NOMO-1 treated with dmso at 0.1 percent for 144 hours (cell line): ENCODE measurements at regions not wholly inside any gene's neighbourhood (a gene's known extent, or its start where the extent isn't known, plus 50 kb on each side); places are given as distances from the start of the nearest gene placed in this dataset.

Experiments
- DNase-seq: peaks from one replicate; lab custom pipeline; 2025; ENCODE audit not compliant: unreplicated experiment; lab: John Stamatoyannopoulos, UW

DNA sequence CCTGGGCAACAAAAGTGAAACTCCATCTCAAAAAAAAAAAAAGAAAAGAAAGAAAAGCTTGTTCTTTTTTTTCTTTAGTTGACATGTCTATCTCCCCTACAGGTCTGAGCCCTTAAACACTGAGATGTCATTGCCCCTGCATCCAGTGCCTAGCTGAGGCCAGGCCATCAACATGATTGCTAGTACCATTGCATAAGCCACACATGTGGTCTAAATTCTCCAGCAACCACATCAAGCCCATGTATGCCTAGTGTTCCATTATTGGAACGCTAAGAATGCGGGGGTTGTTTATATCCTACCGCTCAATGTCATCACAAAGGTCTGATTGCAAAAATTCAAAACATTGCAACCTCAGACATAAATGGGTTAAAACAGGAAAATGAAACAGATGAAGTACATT is 62.7 kb downstream of the NPTX2 start:
- DNase-seq, result no peak

DNA sequence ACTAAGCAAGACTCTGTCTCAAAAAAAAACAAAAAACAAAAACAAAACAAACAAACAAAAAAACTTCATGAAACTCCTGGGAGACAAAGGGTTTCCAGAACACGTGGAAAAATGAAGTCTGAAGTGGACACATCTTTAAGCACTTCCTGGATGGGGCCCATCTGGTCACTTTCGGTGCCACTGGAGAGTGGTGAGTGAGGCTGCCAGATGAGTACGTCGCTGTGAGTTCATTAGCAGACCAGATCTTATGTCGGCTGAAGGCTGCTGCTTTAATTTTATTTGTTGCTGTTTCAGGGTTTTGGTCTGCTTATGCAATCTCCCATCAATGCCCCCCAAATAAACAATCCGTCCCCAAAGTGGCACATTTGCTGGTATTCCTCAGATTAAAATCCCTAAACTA is 64.4 kb downstream of the NPTX2 start:
- DNase-seq, result no peak

DNA sequence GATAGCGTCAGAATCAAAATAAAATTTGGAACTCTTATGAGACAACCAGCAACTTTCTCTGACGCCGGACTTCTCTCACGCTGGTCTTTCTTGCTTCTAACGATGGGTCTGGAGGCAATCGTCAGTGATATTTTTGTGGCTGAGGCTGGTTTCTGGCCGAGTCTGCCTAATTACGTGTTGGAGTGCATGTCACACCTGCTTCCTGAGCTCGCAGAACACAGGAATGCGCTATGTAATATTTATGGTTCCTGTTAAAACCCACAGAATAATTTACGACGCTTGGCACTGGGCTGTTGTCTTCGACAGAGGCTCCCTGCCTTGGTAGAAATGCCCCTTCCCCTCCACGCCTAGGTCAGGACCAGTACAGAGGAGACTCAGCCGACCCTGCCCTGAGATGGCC is 64.9 kb downstream of the NPTX2 start:
- DNase-seq, result peak; percentile 5

DNA sequence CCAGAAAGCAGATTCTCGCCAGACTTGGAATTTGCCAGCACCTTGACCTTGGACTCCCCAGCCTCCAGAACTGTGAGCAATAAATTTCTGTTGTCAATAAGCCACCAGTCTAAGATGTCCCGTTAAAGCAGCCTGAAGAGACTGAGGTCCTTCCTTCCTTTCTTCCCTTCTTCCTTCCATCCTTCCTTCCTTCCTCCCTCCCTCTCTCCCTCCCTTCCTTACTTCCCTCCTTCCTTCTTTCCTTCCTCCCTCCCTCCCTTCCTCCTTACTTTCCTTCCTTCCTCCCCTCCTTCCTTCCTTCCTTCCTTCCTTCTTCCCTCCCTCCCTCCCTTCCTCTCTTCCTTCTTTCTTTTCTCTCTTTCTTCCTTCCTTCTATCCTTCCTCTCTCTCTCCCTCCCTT is 66.4 kb downstream of the NPTX2 start:
- DNase-seq, result no peak

- DNase-seq, result no peak
Observed at GRCh38 chr7:98685541-98685940, 68.5 kb downstream of the NPTX2 start.

- DNase-seq, result no peak
Observed at GRCh38 chr7:98686466-98687080, 69.5 kb downstream of the NPTX2 start.

GRCh38 chr7:98687111-98687751 is 70.1 kb downstream of the NPTX2 start:
- DNase-seq, result no peak

- DNase-seq, result no peak
Observed at GRCh38 chr7:98691619-98692018, 74.5 kb downstream of the NPTX2 start.

- no peak for DNase-seq
Observed at GRCh38 chr7:98697083-98697482, 80.0 kb downstream of the NPTX2 start.

DNA sequence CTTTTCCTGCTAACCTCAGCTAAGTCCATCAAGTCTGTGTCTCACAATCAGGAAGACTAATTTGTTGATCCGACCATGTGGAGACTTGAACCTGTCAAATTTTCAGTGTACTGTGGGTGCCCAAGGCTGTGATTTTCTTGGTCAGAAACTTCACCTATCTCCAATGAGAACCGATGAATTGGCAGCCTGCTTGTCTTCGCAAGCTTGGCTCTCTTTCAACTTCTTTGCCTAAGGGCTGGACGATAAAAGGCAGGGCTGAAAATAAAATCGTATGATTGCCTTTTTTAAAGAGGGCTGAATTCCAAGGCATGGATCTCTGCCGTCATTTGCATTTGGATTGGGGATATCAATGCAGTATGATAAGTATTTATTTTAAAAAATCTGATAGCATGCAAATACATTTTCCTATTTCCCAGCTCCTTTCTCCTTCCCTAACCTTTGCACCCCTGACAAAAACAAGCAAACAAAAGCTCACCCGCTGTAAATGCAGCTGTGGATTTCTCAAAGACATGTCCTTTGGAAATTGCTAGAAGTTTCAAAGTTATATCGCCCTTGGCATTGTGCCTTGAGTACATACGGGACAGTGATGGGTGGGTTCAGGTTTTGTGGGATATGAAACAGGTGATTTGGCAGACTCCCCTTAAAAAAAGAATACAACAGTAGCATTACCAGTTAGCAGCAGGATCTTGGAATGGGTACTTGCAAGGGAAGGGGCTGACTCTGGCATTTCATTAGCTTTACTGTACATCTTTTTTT is 80.6 kb downstream of the NPTX2 start:
- no peak for DNase-seq

DNA sequence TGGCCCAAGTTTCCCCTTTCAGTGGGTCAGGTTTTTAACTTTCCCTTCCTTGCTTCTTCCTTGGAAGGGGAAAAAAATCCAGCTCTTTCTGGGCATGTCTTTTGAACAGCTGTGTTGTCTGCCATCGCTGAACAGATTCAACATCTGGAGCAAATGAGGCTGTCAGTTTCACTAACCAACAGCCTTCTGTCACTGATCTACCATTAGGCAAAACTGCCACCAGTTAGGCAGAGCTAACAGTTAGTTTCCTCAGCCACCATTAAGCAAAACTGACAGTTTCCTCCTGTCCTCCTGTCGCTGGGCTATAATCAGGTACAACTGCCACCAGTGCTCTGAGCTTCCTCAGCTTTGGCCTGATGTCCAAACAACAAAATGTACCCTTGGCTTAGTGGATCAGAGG is 81.9 kb downstream of the NPTX2 start:
- no peak for DNase-seq

DNA sequence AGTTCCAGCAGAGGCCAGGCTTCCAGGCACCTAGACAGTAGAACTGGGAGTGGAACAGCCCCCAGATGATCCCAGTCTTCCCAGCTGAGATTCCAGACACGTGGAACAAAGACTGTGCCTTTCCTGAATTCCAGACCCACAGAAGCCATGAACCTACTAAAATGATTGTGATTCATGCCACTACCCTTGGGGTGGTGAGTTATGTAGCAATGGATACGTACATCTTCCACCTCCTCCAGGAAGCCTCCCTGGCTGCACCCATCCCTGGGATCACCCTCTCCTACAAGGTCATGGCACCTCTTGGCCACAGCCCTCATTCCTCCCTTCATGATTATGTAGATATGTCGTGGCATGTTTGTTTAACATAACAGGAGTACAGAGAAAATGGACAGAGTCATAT is 83.4 kb downstream of the NPTX2 start:
- DNase-seq, result no peak

GRCh38 chr7:98701372-98701771 is 84.3 kb downstream of the NPTX2 start:
- DNase-seq, result no peak

GRCh38 chr7:98702021-98702420 is 84.9 kb downstream of the NPTX2 start:
- no peak for DNase-seq

- DNase-seq, result no peak
Observed at GRCh38 chr7:98703916-98704315, 86.8 kb downstream of the NPTX2 start.

DNA sequence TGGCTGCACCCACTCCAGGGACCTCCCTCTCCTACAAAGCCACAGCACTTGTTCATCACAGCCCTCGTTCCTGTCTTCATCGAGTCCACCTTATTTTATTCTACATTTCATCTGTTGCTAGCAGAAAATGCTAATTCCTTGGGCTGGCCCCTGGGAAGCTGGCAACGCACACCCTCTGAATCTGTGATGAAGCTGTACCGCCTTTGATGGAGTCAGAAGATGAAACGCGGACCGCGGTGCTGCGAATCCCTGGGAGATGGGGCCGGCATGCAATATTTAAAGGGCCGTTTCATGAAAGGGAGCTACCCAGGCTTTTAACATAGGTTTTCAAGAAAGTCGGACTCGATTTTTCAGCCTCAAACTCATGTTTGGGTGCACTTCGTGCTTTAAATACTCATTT is 88.5 kb downstream of the NPTX2 start:
- DNase-seq, result no peak

DNA sequence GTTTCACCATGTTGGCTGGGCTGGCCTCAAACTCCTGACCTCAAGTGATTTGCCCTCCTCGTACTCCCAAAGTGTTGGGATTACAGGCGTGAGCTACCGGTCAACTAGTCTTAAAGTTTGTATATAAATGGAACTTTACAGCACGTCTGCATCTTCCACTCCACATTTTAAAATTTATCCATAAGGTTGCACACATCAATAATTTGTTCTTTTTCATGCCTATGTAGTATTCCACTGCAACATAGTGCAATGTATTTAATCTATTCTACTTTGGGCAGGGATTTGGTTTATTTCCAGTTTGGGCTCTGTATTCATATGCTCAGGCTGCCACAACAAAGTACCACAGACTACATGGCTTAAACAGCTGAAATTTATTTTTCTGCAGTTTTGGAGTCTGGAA is 90.0 kb downstream of the NPTX2 start:
- no peak for DNase-seq

DNA sequence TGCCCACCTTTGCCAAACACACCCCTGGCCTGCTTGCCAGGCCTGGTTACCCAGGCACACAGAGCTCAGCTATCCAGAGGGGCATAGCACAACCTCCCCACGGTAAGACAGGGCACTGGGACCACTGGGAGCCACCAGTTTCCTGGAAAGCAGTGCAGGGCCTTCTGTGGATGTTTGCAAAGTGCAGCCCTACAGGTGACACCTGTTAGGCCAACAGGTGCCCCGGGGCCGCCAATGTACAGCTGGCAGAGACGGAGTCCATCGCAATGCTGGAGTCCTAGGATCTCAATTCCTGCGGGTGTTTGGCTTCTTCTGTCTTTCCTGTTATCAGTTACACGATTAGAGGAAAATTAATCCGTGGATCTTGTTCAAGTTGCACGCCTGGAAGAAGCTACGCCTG is 94.9 kb downstream of the NPTX2 start:
- DNase-seq, result no peak

- DNase-seq, result no peak
Observed at GRCh38 chr7:98713165-98713810, 96.2 kb downstream of the NPTX2 start.

GRCh38 chr7:98719396-98719795 is 102.3 kb downstream of the NPTX2 start:
- no peak for DNase-seq

DNA sequence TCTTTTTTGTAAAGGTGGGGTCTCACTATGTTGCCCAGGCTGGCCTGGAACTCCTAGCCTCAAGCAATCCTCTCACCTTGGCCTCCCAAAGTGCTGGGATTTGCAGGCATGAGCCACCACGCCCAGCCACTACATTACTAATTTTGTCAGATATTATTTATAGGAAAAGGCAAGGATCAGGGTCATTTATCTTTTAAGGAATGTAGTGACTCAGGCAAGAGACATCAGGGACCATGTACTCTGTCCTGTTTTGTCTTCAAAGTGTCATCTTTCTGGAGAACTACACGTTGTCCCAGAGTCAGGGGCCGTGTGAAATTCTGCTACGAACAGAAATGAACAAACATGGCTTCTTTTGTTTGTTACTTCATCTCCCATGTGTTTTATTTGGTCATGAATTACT is 105.3 kb downstream of the NPTX2 start:
- DNase-seq, result no peak

GRCh38 chr7:98724591-98724990 is 107.5 kb downstream of the NPTX2 start:
- DNase-seq, result no peak
